Mesothelial cell of epicardium (in vitro differentiated cells): ENCODE measurements at regions not wholly inside any gene's neighbourhood (a gene's known extent, or its start where the extent isn't known, plus 50 kb on each side); places are given as distances from the start of the nearest gene placed in this dataset.

Experiments used
- DNase-seq, 2 experiments: peaks; one replicate each; pipeline ENCODE4 v3.0.0; 2021; ENCODE audit warnings: low spot score in 2 of 2; ENCODE audit not compliant: unreplicated experiment in 2 of 2
- H3K27ac Mint-ChIP-seq: 2 replicates; pipeline ENCODE4 v1.8.0; 2021; ENCODE audit warnings: mixed read lengths
- H3K27me3 Mint-ChIP-seq: 2 replicates; pipeline ENCODE4 v1.8.0; 2021; ENCODE audit warnings: low read depth, mixed read lengths
- H3K36me3 Mint-ChIP-seq: 2 replicates; pipeline ENCODE4 v1.8.0; 2021; ENCODE audit warnings: mixed read lengths
- H3K4me1 Mint-ChIP-seq: 2 replicates; pipeline ENCODE4 v1.8.0; 2021; ENCODE audit warnings: mixed read lengths
- H3K4me3 Mint-ChIP-seq: 2 replicates; pipeline ENCODE4 v1.8.0; 2021; ENCODE audit warnings: mild to moderate bottlenecking, moderate library complexity, mixed read lengths
- H3K9me3 Mint-ChIP-seq: 2 replicates; pipeline ENCODE4 v1.8.0; 2021; ENCODE audit warnings: mixed read lengths
- TF ChIP-seq, protein P1 (sequence below): fragments of 200-600 bp; sonication (generic); IDR thresholded peaks from one replicate; pipeline ENCODE4 v1.5.0; 2021; ENCODE audit warnings: antibody characterized with exemption; ENCODE audit not compliant: unreplicated experiment

DNA sequence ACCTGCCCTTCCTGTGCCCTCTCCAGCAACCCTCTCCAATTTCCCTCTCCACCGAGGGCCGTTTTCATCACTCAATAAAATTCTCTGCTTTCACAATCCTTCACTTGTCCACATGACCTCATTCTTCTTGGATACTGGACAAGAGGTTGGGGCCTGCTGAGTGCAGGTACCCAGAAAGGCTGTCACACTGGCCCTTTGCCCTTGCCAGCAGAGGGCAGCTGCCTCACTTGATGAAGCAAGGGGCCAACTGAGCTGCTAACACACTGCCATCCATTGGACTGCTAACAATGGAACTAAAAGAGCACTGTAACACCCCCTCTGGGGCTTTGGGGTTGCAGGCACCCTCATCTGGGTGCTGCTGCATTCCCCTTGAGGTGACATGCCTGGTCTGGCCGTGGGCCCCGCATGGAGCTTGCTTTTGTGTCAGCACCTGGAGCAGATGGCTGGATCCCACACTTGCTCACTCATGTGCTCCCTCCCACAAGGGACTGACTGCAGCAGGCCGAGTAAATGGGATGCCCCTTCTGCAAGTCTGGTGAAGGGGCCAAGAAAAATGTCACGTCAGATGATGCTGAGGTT lies 308.1 kb upstream of the ADCY2 start:
- DNase-seq, result no peak
- TF ChIP-seq, protein P1, sequence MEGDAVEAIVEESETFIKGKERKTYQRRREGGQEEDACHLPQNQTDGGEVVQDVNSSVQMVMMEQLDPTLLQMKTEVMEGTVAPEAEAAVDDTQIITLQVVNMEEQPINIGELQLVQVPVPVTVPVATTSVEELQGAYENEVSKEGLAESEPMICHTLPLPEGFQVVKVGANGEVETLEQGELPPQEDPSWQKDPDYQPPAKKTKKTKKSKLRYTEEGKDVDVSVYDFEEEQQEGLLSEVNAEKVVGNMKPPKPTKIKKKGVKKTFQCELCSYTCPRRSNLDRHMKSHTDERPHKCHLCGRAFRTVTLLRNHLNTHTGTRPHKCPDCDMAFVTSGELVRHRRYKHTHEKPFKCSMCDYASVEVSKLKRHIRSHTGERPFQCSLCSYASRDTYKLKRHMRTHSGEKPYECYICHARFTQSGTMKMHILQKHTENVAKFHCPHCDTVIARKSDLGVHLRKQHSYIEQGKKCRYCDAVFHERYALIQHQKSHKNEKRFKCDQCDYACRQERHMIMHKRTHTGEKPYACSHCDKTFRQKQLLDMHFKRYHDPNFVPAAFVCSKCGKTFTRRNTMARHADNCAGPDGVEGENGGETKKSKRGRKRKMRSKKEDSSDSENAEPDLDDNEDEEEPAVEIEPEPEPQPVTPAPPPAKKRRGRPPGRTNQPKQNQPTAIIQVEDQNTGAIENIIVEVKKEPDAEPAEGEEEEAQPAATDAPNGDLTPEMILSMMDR, result no peak
- Mint-ChIP-seq H3K27ac (no peak overlapping the region), H3K27me3 (peaks cover 14% of the 10 kb centered on the region), H3K9me3 (no peaks in the 10 kb centered on the region), H3K4me1 (no peaks in the 10 kb centered on the region), H3K4me3 (no peak overlapping the region), H3K36me3 (no peaks in the 10 kb centered on the region)

DNA sequence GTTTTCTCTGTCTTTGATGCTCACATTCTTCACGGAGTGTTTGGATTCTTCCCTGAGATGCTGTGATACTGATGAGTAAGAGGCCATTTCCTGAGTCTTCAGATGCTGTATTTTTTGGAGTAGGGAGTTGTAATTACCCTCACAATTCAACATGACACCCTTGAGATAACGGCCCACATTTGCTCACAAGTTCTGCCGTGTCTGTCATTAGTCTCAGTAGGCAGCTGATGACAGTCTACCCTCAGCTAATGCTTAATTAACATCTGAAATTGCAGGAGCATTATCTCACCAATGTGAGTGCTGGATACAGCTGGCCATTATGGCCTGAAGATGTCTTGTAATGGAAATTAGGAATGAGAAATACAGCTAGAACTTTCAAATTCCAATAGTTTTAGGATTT lies 307.1 kb upstream of the ADCY2 start:
- no peaks in the 10 kb centered on the region for H3K9me3 Mint-ChIP-seq
- no peak for DNase-seq
- H3K36me3 Mint-ChIP-seq, result no peaks in the 10 kb centered on the region
- H3K27ac Mint-ChIP-seq, result no peak overlapping the region
- TF ChIP-seq, protein P1, result no peak
- H3K4me1 Mint-ChIP-seq, result no peaks in the 10 kb centered on the region
- H3K4me3 Mint-ChIP-seq, result no peak overlapping the region
- peaks cover 7% of the 10 kb centered on the region for H3K27me3 Mint-ChIP-seq

DNA sequence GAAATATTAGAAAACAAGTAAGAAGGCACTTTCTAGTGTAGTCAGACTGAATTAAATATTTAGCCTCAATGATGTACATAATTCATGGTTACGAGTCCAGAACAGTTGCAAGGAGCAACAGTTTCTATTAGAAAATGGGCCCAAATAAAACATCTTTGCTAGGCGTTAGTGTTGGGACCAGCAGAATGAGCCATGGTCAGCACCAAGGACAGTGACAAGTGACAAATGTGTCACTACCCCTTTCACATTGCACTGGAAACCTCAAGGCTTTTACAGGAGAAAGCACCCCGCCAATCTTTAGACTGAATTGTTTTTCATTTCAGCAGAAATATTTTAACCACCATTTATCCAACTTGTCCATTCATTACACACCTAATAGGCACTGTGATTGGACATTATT lies 301.3 kb upstream of the ADCY2 start:
- DNase-seq, result peak in 1 of 2 experiments; percentile 42
- no peaks in the 10 kb centered on the region for H3K36me3 Mint-ChIP-seq
- no peak overlapping the region for H3K27ac Mint-ChIP-seq
- no peaks in the 10 kb centered on the region for H3K4me1 Mint-ChIP-seq
- TF ChIP-seq, protein P1, result no peak
- no peaks in the 10 kb centered on the region for H3K9me3 Mint-ChIP-seq
- H3K27me3 Mint-ChIP-seq, result peaks cover 5% of the 10 kb centered on the region
- H3K4me3 Mint-ChIP-seq, result no peak overlapping the region

DNA sequence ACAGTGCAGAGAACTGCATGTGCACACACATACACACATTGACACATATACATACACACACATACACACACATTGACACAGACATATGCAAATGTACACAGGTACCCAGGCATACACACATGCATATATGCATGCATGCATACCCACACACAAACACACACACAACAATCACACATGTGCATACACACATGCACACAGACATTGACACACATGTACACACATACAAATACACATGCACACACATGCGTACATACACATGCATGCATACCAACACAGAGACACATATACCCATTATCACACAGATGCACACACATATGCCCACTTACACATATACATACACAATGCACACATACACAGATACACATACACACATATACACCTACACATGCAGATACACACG lies 299.6 kb upstream of the ADCY2 start:
- no peaks in the 10 kb centered on the region for H3K36me3 Mint-ChIP-seq
- no peaks in the 10 kb centered on the region for H3K4me1 Mint-ChIP-seq
- no peak overlapping the region for H3K27ac Mint-ChIP-seq
- peaks cover 13% of the 10 kb centered on the region for H3K27me3 Mint-ChIP-seq
- no peak overlapping the region for H3K4me3 Mint-ChIP-seq
- TF ChIP-seq, protein P1, result no peak
- no peak for DNase-seq
- no peaks in the 10 kb centered on the region for H3K9me3 Mint-ChIP-seq

DNA sequence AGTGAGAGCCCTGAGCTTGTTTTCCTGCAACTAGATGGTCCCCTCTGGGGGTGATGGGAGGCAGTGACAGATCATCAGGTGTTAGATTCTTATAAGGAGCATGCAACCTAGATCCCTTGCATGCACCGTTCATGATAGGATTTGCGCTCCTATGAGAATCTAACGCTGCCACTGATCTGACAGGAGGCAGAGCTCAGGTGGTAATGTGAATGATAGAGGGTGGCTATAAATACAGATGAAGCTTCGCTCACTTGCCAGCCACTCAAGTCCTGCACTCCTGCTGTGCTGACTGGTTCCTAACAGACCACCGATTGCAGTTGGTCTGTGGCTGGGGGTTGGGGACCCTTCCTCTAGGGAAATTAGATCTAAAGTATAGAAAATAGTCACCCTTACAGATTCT lies 290.6 kb upstream of the ADCY2 start:
- TF ChIP-seq, protein P1, result no peak
- Mint-ChIP-seq H3K27ac (no peak overlapping the region), H3K9me3 (no peaks in the 10 kb centered on the region), H3K4me3 (no peak overlapping the region), H3K4me1 (no peaks in the 10 kb centered on the region), H3K36me3 (no peaks in the 10 kb centered on the region), H3K27me3 (peaks cover 15% of the 10 kb centered on the region)
- no peak for DNase-seq

DNA sequence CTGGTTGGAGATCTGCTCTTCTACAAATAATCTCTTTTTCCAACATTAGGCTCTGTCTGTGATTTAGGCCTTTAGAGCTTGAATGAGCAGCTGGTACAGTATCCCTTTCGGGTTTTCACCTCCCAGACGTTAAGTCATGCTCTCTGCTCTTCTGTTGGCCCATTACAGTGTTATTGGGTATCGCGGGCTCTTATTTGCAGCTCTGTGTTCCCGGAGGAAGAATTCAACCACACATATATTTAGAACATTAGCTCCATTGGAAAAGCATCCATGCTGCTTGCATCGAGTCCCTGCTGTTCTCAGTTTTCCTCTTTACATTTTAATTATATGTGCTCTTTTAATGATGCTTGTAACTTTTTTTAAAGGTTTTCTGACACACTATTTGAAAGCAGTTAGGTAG lies 278.0 kb upstream of the ADCY2 start:
- H3K27ac Mint-ChIP-seq, result no peak overlapping the region
- H3K4me1 Mint-ChIP-seq, result no peaks in the 10 kb centered on the region
- H3K27me3 Mint-ChIP-seq, result no peaks in the 10 kb centered on the region
- DNase-seq, result no peak
- H3K4me3 Mint-ChIP-seq, result no peak overlapping the region
- H3K36me3 Mint-ChIP-seq, result no peaks in the 10 kb centered on the region
- H3K9me3 Mint-ChIP-seq, result peaks cover 11% of the 10 kb centered on the region
- TF ChIP-seq, protein P1, result no peak
